ENCODE measurements at regions not wholly inside any gene's neighbourhood (a gene's known extent, or its start where the extent isn't known, plus 50 kb on each side); places are given as distances from the start of the nearest gene placed in this dataset.

GRCh38 chr6:95790787-95791186 lies 213.5 kb downstream of the MANEA start:
- no peaks in the 10 kb centered on the region for H3K27me3 Mint-ChIP-seq
- no peaks in the 10 kb centered on the region for H3K4me1 Mint-ChIP-seq
- ChIA-PET CTCF (no interaction called here), POLR2A (no interaction called here)
- intact Hi-C loops (cut with micrococcal nuclease) = no loop called here
- H3K9me3 Mint-ChIP-seq = peaks cover 0 to 11% (median 2%) of the 10 kb centered on the region in 11 donors
- Histone ChIP-seq H3K27me3 (ENCODE audit: control insufficient read depth in 2 of 2, insufficient read depth in 2 of 2, low read length in 2 of 2) (no peaks in the 10 kb centered on the region), H3K9me3 (ENCODE audit: control insufficient read depth in 2 of 3, low read length in 3 of 3) (no peaks in the 10 kb centered on the region), H3K36me3 (ENCODE audit: control insufficient read depth in 2 of 3, insufficient read depth in 3 of 3, low read length in 3 of 3) (no peaks in the 10 kb centered on the region), H3K27ac (ENCODE audit: low read depth, low read length) (no peak overlapping the region), H3K4me1 (ENCODE audit: control insufficient read depth in 2 of 2, insufficient read depth in 2 of 2, low read length in 2 of 2) (no peaks in the 10 kb centered on the region), H3K4me3 (ENCODE audit: low read length) (no peak overlapping the region)
- ATAC-seq = no peak
- no peak overlapping the region for H3K27ac Mint-ChIP-seq
- peaks cover 0 to 9% (median 0%) of the 10 kb centered on the region in 5 donors for H3K36me3 Mint-ChIP-seq
- no peak overlapping the region for H3K4me3 Mint-ChIP-seq
- no peak for DNase-seq

GRCh38 chr6:95794749-95795148 lies 217.4 kb downstream of the MANEA start:
- intact Hi-C loops (cut with micrococcal nuclease) = no loop called here
- Histone ChIP-seq H3K27me3 (ENCODE audit: control insufficient read depth in 2 of 2, insufficient read depth in 2 of 2, low read length in 2 of 2) (no peaks in the 10 kb centered on the region), H3K4me1 (ENCODE audit: control insufficient read depth in 2 of 2, insufficient read depth in 2 of 2, low read length in 2 of 2) (no peaks in the 10 kb centered on the region), H3K36me3 (ENCODE audit: control insufficient read depth in 2 of 3, insufficient read depth in 3 of 3, low read length in 3 of 3) (no peaks in the 10 kb centered on the region), H3K9me3 (ENCODE audit: control insufficient read depth in 2 of 3, low read length in 3 of 3) (no peaks in the 10 kb centered on the region), H3K4me3 (ENCODE audit: low read length) (no peak overlapping the region), H3K27ac (ENCODE audit: low read depth, low read length) (no peak overlapping the region)
- ChIA-PET CTCF (no interaction called here), POLR2A (no interaction called here)
- H3K4me1 Mint-ChIP-seq = no peaks in the 10 kb centered on the region
- H3K4me3 Mint-ChIP-seq = no peak overlapping the region
- H3K9me3 Mint-ChIP-seq = peaks cover 0 to 16% (median 2%) of the 10 kb centered on the region in 11 donors
- H3K27me3 Mint-ChIP-seq = no peaks in the 10 kb centered on the region
- peaks cover 0 to 9% (median 0%) of the 10 kb centered on the region in 5 donors for H3K36me3 Mint-ChIP-seq
- DNase-seq (no peak), ATAC-seq (no peak)
- no peak overlapping the region for H3K27ac Mint-ChIP-seq

GRCh38 chr6:95795927-95796326 lies 218.6 kb downstream of the MANEA start:
- Histone ChIP-seq H3K36me3 (ENCODE audit: control insufficient read depth in 2 of 3, insufficient read depth in 3 of 3, low read length in 3 of 3) (no peaks in the 10 kb centered on the region), H3K4me1 (ENCODE audit: control insufficient read depth in 2 of 2, insufficient read depth in 2 of 2, low read length in 2 of 2) (no peaks in the 10 kb centered on the region), H3K4me3 (ENCODE audit: low read length) (no peak overlapping the region), H3K27ac (ENCODE audit: low read depth, low read length) (no peak overlapping the region), H3K9me3 (ENCODE audit: control insufficient read depth in 2 of 3, low read length in 3 of 3) (no peaks in the 10 kb centered on the region), H3K27me3 (ENCODE audit: control insufficient read depth in 2 of 2, insufficient read depth in 2 of 2, low read length in 2 of 2) (no peaks in the 10 kb centered on the region)
- no peaks in the 10 kb centered on the region for H3K27me3 Mint-ChIP-seq
- POLR2A ChIA-PET = interaction anchor here (0.6 kb wide), 1 partner anchor 638 kb away, joined by 3 read pairs; no protein-coding TSS in a partner anchor
- ATAC-seq = no peak
- peaks cover 0 to 9% (median 0%) of the 10 kb centered on the region in 5 donors for H3K36me3 Mint-ChIP-seq
- no peak overlapping the region for H3K27ac Mint-ChIP-seq
- H3K9me3 Mint-ChIP-seq = peaks cover 0 to 16% (median 2%) of the 10 kb centered on the region in 11 donors
- no peak for DNase-seq
- CTCF ChIA-PET = no interaction called here
- H3K4me3 Mint-ChIP-seq = no peak overlapping the region
- intact Hi-C loops (cut with micrococcal nuclease) = no loop called here
- H3K4me1 Mint-ChIP-seq = no peaks in the 10 kb centered on the region

GRCh38 chr6:95797054-95797453 lies 218.7 kb upstream of the FUT9 start:
- Mint-ChIP-seq H3K27me3 (no peaks in the 10 kb centered on the region), H3K4me3 (no peak overlapping the region), H3K27ac (no peak overlapping the region), H3K9me3 (peaks cover 0 to 16% (median 2%) of the 10 kb centered on the region in 11 donors), H3K36me3 (peaks cover 0 to 9% (median 0%) of the 10 kb centered on the region in 5 donors), H3K4me1 (no peaks in the 10 kb centered on the region)
- intact Hi-C loops (cut with micrococcal nuclease) = no loop called here
- ChIA-PET CTCF (no interaction called here), POLR2A (no interaction called here)
- Histone ChIP-seq H3K27me3 (ENCODE audit: control insufficient read depth in 2 of 2, insufficient read depth in 2 of 2, low read length in 2 of 2) (no peaks in the 10 kb centered on the region), H3K4me1 (ENCODE audit: control insufficient read depth in 2 of 2, insufficient read depth in 2 of 2, low read length in 2 of 2) (no peaks in the 10 kb centered on the region), H3K4me3 (ENCODE audit: low read length) (no peak overlapping the region), H3K9me3 (ENCODE audit: control insufficient read depth in 2 of 3, low read length in 3 of 3) (no peaks in the 10 kb centered on the region), H3K27ac (ENCODE audit: low read depth, low read length) (no peak overlapping the region), H3K36me3 (ENCODE audit: control insufficient read depth in 2 of 3, insufficient read depth in 3 of 3, low read length in 3 of 3) (no peaks in the 10 kb centered on the region)
- no peak for ATAC-seq
- DNase-seq = no peak

GRCh38 chr6:95802978-95803377 lies 212.8 kb upstream of the FUT9 start:
- CTCF ChIA-PET = no interaction called here
- ATAC-seq = no peak
- Histone ChIP-seq H3K4me1 (ENCODE audit: control insufficient read depth in 2 of 2, insufficient read depth in 2 of 2, low read length in 2 of 2) (no peaks in the 10 kb centered on the region), H3K36me3 (ENCODE audit: control insufficient read depth in 2 of 3, insufficient read depth in 3 of 3, low read length in 3 of 3) (no peaks in the 10 kb centered on the region), H3K27ac (ENCODE audit: low read depth, low read length) (no peak overlapping the region), H3K9me3 (ENCODE audit: control insufficient read depth in 2 of 3, low read length in 3 of 3) (no peaks in the 10 kb centered on the region), H3K27me3 (ENCODE audit: control insufficient read depth in 2 of 2, insufficient read depth in 2 of 2, low read length in 2 of 2) (no peaks in the 10 kb centered on the region), H3K4me3 (ENCODE audit: low read length) (no peak overlapping the region)
- Mint-ChIP-seq H3K27ac (no peak overlapping the region), H3K4me3 (no peak overlapping the region), H3K36me3 (no peaks in the 10 kb centered on the region), H3K4me1 (no peaks in the 10 kb centered on the region), H3K27me3 (peaks cover 0 to 4% (median 0%) of the 10 kb centered on the region in 5 donors), H3K9me3 (peaks cover 0 to 4% (median 0%) of the 10 kb centered on the region in 11 donors)
- DNase-seq = no peak
- POLR2A ChIA-PET = no interaction called here
- intact Hi-C loops (cut with micrococcal nuclease) = no loop called here

DNA sequence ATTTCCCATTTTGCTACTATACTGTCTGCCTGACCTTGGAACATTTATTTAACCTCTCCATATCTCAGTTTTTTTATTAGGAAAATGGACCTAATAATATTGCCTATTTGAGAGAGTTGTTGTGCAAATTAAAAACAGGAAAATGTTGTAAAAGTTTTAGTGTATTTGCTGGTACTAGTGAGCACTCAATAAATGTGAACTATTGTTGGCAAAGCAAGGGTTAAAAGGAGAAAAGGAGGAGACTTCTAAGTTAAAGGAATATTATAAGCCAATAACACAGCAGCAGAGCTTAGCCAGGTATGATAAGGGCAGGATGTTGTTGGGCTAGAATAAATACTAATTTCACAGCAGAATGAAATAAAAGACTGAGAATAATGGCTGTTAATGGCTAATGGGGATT lies 211.9 kb upstream of the FUT9 start:
- H3K36me3 Mint-ChIP-seq = no peaks in the 10 kb centered on the region
- ChIA-PET POLR2A (no interaction called here), CTCF (no interaction called here)
- H3K9me3 Mint-ChIP-seq = peaks cover 0 to 4% (median 0%) of the 10 kb centered on the region in 11 donors
- H3K27me3 Mint-ChIP-seq = peaks cover 0 to 4% (median 0%) of the 10 kb centered on the region in 5 donors
- intact Hi-C loops (cut with micrococcal nuclease) = no loop called here
- no peak for DNase-seq
- no peaks in the 10 kb centered on the region for H3K27me3 ChIP-seq (ENCODE audit: control insufficient read depth in 2 of 2, insufficient read depth in 2 of 2, low read length in 2 of 2)
- no peaks in the 10 kb centered on the region for H3K9me3 ChIP-seq (ENCODE audit: control insufficient read depth in 2 of 3, low read length in 3 of 3)
- no peak for ATAC-seq
- no peak overlapping the region for H3K27ac ChIP-seq (ENCODE audit: low read depth, low read length)
- H3K4me3 Mint-ChIP-seq = no peak overlapping the region
- H3K4me3 ChIP-seq (ENCODE audit: low read length) = no peak overlapping the region
- no peaks in the 10 kb centered on the region for H3K4me1 ChIP-seq (ENCODE audit: control insufficient read depth in 2 of 2, insufficient read depth in 2 of 2, low read length in 2 of 2)
- H3K36me3 ChIP-seq (ENCODE audit: control insufficient read depth in 2 of 3, insufficient read depth in 3 of 3, low read length in 3 of 3) = no peaks in the 10 kb centered on the region
- no peak overlapping the region for H3K27ac Mint-ChIP-seq
- no peaks in the 10 kb centered on the region for H3K4me1 Mint-ChIP-seq

- DNase-seq = no peak
- H3K36me3 Mint-ChIP-seq = no peaks in the 10 kb centered on the region
- ChIA-PET CTCF (no interaction called here), POLR2A (no interaction called here)
- Histone ChIP-seq H3K27ac (ENCODE audit: low read depth, low read length) (no peak overlapping the region), H3K4me1 (ENCODE audit: control insufficient read depth in 2 of 2, insufficient read depth in 2 of 2, low read length in 2 of 2) (no peaks in the 10 kb centered on the region), H3K27me3 (ENCODE audit: control insufficient read depth in 2 of 2, insufficient read depth in 2 of 2, low read length in 2 of 2) (no peaks in the 10 kb centered on the region), H3K36me3 (ENCODE audit: control insufficient read depth in 2 of 3, insufficient read depth in 3 of 3, low read length in 3 of 3) (no peaks in the 10 kb centered on the region), H3K9me3 (ENCODE audit: control insufficient read depth in 2 of 3, low read length in 3 of 3) (no peaks in the 10 kb centered on the region), H3K4me3 (ENCODE audit: low read length) (no peak overlapping the region)
- no peak overlapping the region for H3K4me3 Mint-ChIP-seq
- peaks cover 0 to 4% (median 0%) of the 10 kb centered on the region in 11 donors for H3K9me3 Mint-ChIP-seq
- H3K27me3 Mint-ChIP-seq = peaks cover 0 to 4% (median 0%) of the 10 kb centered on the region in 5 donors
- no peak overlapping the region for H3K27ac Mint-ChIP-seq
- intact Hi-C loops (cut with micrococcal nuclease) = no loop called here
- no peak for ATAC-seq
- H3K4me1 Mint-ChIP-seq = no peaks in the 10 kb centered on the region
Measured at GRCh38 chr6:95804847-95805541, 210.8 kb upstream of the FUT9 start.

Measured in naive thymus-derived CD4-positive, alpha-beta T cell (primary cell).